ENCODE measurements at regions not wholly inside any gene's neighbourhood (a gene's known extent, or its start where the extent isn't known, plus 50 kb on each side); places are given as distances from the start of the nearest gene placed in this dataset.
"Not testable (repeated sequence)": the region's sequence is repeated elsewhere in the genome, so short reads cannot be mapped to it uniquely, and the experiment has no call there.

DNA sequence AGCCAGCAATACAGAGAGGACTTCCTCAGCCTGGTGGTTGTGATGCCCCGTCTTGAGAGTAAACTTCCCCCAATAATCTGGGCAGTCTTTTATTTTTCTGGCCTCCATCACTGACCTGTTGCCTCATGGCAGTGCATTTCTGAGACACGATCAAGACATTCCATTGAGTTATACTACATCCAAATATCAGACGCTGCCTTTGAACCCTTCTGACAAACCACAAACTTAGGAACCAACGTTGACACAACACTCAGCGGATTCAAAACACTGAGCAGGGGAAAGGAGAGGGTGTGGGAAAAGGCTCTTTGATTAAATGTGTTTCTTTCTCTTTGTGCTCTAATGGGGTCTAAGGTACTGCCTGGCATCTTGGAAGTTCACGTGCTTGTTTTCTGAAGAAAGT is 100.7 kb upstream of the TBX5 start:
- TF ChIP-seq CTCF (conservative IDR thresholded peaks at IDR 0.05; ENCODE audit: low read depth, low read length), result no peak
- DNase-seq (ENCODE audit: low read depth), result no peak

DNA sequence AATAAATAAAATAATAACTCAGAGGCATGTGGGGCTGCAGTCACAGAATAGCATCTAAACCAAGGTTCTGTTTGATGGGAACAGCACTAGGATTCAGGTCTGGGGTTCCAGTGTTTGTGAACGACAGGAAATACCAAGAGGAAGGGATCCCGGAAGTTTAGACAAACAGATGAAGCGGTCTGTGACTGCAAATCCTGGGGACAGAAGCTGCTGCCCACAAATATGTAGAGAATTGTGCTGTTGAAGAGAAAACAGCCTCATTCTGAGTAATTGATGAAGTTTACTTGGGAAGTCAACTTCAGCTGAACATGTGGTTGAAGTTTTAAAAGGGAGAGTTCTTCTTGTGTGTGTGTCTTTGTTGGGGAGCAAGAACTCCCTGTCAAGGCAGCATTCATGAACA is 98.4 kb upstream of the TBX5 start:
- DNase-seq (ENCODE audit: low read depth), result no peak
- no peak overlapping the region for H3K4me3 ChIP-seq (ENCODE audit: low read length)
- TF ChIP-seq CTCF (conservative IDR thresholded peaks at IDR 0.05; ENCODE audit: low read depth, low read length), result no peak

More for the DNA sequence above, 100.7 kb upstream of the TBX5 start:
- no peak overlapping the region for H3K4me3 ChIP-seq (ENCODE audit: low read length)

DNA sequence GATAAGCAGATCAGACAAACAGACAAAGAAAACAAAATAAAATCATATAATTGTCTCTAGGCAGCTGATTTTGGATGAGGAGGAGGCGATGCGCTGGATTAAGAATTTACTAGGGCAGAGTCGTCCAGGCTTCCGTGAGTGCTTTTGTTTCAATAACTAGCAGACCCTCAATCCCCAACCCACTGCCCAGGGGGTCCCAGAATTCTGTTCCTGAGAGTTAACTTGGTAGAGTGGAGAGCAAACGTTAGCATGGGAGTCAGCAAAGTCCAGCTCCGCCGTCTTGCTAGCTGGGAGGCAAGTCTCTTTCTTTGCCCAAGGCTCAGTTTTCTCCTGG is 95.5 kb upstream of the TBX5 start:
- H3K4me3 ChIP-seq (ENCODE audit: low read length), result no peak overlapping the region
- DNase-seq (ENCODE audit: low read depth), result no peak
- no peak for TF ChIP-seq CTCF (conservative IDR thresholded peaks at IDR 0.05; ENCODE audit: low read depth, low read length)

DNA sequence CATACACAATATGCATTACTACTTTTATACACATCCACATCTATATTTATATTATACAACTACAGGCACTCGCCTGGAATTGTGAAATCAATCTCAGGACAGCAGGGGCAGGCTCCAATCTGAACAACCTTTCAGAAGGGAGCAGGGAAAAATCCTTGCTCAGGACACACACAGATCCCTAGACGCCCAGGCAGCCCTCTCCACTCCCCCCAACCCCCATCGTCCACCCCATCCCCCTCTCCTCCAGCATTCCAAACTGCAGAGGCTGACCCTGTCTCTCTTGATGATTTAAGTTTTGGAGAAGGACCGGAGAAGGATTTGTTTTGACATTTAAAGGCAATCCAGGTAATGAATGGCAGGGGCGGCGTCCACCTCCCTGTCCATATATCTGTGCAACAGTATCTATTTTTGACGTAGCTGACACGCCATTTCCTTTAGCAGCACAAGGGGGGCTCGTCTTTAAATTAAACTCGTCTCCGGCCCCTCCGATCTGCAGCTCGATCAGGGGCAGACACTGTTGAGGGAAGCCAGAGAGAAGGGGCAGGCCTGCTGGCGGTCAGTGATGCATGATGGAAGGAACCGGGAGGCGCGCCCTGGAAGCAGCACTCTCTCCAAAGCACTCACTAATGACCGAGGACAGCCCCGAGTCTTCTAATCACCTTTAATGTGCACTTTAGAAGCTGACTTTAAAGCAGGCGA is 95.0 kb upstream of the TBX5 start:
- TF ChIP-seq CTCF (conservative IDR thresholded peaks at IDR 0.05; ENCODE audit: low read depth, low read length), result no peak
- DNase-seq (ENCODE audit: low read depth), result no peak
- no peak overlapping the region for H3K4me3 ChIP-seq (ENCODE audit: low read length)

DNA sequence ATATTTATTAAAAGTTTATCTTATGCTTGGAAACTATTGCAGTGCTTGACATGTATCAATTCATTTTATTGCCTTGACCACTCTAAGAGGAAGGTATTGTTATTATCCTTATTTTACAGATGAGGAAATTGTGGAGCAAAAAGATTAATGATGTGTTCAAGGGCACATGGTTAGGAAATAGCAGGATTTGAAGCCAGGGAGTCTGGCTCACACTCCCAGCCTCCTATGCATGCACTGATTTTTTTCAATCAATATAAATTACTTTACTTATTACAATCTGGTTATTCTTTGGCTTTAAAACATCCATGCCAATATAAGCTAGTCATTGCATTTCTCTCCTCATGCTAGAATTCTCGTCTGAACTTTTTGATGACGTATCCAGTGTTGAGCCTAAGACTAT is 94.2 kb upstream of the TBX5 start:
- H3K4me3 ChIP-seq (ENCODE audit: low read length), result no peak overlapping the region
- TF ChIP-seq CTCF (conservative IDR thresholded peaks at IDR 0.05; ENCODE audit: low read depth, low read length), result no peak
- no peak for DNase-seq (ENCODE audit: low read depth)

GRCh38 chr12:114499338-114499737 is 93.4 kb upstream of the TBX5 start:
- no peak for TF ChIP-seq CTCF (conservative IDR thresholded peaks at IDR 0.05; ENCODE audit: low read depth, low read length)
- no peak overlapping the region for H3K4me3 ChIP-seq (ENCODE audit: low read length)
- no peak for DNase-seq (ENCODE audit: low read depth)

- no peak overlapping the region for H3K4me3 ChIP-seq (ENCODE audit: low read length)
- DNase-seq (ENCODE audit: low read depth), result no peak
- no peak for TF ChIP-seq CTCF (conservative IDR thresholded peaks at IDR 0.05; ENCODE audit: low read depth, low read length)
Measured at GRCh38 chr12:114491916-114492315, 86.0 kb upstream of the TBX5 start.

- not testable (repeated sequence) for H3K4me3 ChIP-seq (ENCODE audit: low read length); DNase-seq (ENCODE audit: low read depth)
Measured at GRCh38 chr12:114484822-114485459, 79.0 kb upstream of the TBX5 start.
